KMS-11 (cell line): ENCODE measurements at regions not wholly inside any gene's neighbourhood (a gene's known extent, or its start where the extent isn't known, plus 50 kb on each side); places are given as distances from the start of the nearest gene placed in this dataset.

Experiments
- H2AFZ ChIP-seq: fragments of 200-600 bp; sonication (generic); 2 replicates; pipeline ENCODE4 v1.6.1; 2016; ENCODE audit warnings: antibody characterized with exemption, mixed run types, low read depth
- H3K27ac ChIP-seq: fragments of 200-600 bp; sonication (generic); 2 replicates; pipeline ENCODE4 v1.6.1; 2016; ENCODE audit warnings: mild to moderate bottlenecking, mixed run types
- H3K27me3 ChIP-seq: fragments of 200-600 bp; sonication (generic); 2 replicates; pipeline ENCODE4 v1.6.1; 2017; ENCODE audit warnings: mild to moderate bottlenecking, low read depth, mixed run types, moderate library complexity; ENCODE audit not compliant: insufficient read depth
- H3K36me3 ChIP-seq: fragments of 200-600 bp; sonication (generic); 2 replicates; pipeline ENCODE4 v1.6.1; 2017; ENCODE audit warnings: mild to moderate bottlenecking, mixed run types; ENCODE audit not compliant: insufficient read depth
- H3K4me1 ChIP-seq: fragments of 200-600 bp; sonication (generic); 2 replicates; pipeline ENCODE4 v1.6.1; 2016; ENCODE audit warnings: mild to moderate bottlenecking, low read depth, mixed run types; ENCODE audit not compliant: poor library complexity, severe bottlenecking
- H3K4me2 ChIP-seq: fragments of 200-600 bp; sonication (generic); 2 replicates; pipeline ENCODE4 v1.7.0; 2016; ENCODE audit warnings: mild to moderate bottlenecking, mixed run types
- H3K4me3 ChIP-seq: fragments of 200-600 bp; sonication (generic); IDR thresholded peaks from 2 replicates; pipeline ENCODE4 v1.6.1; 2017; ENCODE audit warnings: low read depth, low read length, mixed read lengths; ENCODE audit not compliant: insufficient read depth
- H3K79me2 ChIP-seq: fragments of 200-600 bp; sonication (generic); 2 replicates; pipeline ENCODE4 v1.6.1; 2016; ENCODE audit warnings: low read depth, mixed run types; ENCODE audit not compliant: insufficient read depth
- H3K9ac ChIP-seq: fragments of 200-600 bp; sonication (generic); 2 replicates; pipeline ENCODE4 v1.6.1; 2016; ENCODE audit warnings: mild to moderate bottlenecking, mixed run types
- H4K20me1 ChIP-seq: fragments of 200-600 bp; sonication (generic); 2 replicates; pipeline ENCODE4 v1.6.1; 2016; ENCODE audit warnings: mild to moderate bottlenecking, mixed run types; ENCODE audit not compliant: insufficient read depth
- TF ChIP-seq, protein P1 (sequence below): fragments of 200-600 bp; sonication (generic); conservative IDR thresholded peaks from 2 replicates; pipeline ENCODE4 v1.6.1; 2017; ENCODE audit warnings: low read depth, mild to moderate bottlenecking, antibody characterized with exemption, low read length, moderate library complexity, mixed read lengths

DNA sequence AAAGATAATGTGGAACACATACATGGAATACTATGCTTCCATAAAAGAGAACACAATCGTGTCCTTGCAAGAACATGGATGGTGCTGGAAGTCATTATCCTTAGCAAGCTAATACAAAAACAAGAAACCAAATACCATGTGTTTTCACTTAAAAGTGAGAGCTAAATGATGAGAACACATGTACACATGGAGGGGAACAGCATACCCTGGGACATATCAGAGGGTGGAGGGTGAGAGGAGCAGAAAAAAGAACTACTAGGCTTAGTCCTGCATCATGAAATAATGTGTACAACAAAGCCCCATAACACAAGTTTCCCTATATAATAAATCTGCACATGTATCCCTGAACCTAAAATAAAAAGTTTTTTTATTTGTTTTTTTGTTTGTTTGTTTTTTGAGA, 855.5 kb upstream of the NUDT12 start:
- TF ChIP-seq, protein P1, sequence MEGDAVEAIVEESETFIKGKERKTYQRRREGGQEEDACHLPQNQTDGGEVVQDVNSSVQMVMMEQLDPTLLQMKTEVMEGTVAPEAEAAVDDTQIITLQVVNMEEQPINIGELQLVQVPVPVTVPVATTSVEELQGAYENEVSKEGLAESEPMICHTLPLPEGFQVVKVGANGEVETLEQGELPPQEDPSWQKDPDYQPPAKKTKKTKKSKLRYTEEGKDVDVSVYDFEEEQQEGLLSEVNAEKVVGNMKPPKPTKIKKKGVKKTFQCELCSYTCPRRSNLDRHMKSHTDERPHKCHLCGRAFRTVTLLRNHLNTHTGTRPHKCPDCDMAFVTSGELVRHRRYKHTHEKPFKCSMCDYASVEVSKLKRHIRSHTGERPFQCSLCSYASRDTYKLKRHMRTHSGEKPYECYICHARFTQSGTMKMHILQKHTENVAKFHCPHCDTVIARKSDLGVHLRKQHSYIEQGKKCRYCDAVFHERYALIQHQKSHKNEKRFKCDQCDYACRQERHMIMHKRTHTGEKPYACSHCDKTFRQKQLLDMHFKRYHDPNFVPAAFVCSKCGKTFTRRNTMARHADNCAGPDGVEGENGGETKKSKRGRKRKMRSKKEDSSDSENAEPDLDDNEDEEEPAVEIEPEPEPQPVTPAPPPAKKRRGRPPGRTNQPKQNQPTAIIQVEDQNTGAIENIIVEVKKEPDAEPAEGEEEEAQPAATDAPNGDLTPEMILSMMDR: no peak
- no peak overlapping the region for H3K4me2 ChIP-seq

GRCh38 chr5:104412649-104413240, 850.2 kb upstream of the NUDT12 start:
- Histone ChIP-seq H3K4me3 (no peak overlapping the region), H3K9ac (no peak overlapping the region), H3K36me3 (no peaks in the 10 kb centered on the region), H3K27ac (no peak overlapping the region), H3K79me2 (no peaks in the 10 kb centered on the region), H3K27me3 (no peaks in the 10 kb centered on the region), H2AFZ (no peak overlapping the region), H3K4me2 (no peak overlapping the region), H3K4me1 (no peaks in the 10 kb centered on the region), H4K20me1 (no peaks in the 10 kb centered on the region)
- TF ChIP-seq, protein P1: peak; percentile 69

More for the DNA sequence above, 855.5 kb upstream of the NUDT12 start:
- Histone ChIP-seq H3K9ac (no peak overlapping the region), H2AFZ (no peak overlapping the region), H3K4me3 (no peak overlapping the region), H3K36me3 (no peaks in the 10 kb centered on the region), H4K20me1 (no peaks in the 10 kb centered on the region), H3K4me1 (no peaks in the 10 kb centered on the region), H3K27ac (no peak overlapping the region), H3K27me3 (no peaks in the 10 kb centered on the region), H3K79me2 (no peaks in the 10 kb centered on the region)

- Histone ChIP-seq H3K36me3 (no peaks in the 10 kb centered on the region), H3K4me1 (no peaks in the 10 kb centered on the region), H3K4me3 (no peak overlapping the region), H3K4me2 (no peak overlapping the region), H3K27ac (no peak overlapping the region), H3K27me3 (no peaks in the 10 kb centered on the region), H4K20me1 (no peaks in the 10 kb centered on the region), H3K9ac (no peak overlapping the region), H2AFZ (no peak overlapping the region), H3K79me2 (no peaks in the 10 kb centered on the region)
- TF ChIP-seq, protein P1: no peak
Observed at GRCh38 chr5:104400941-104401340, 838.4 kb upstream of the NUDT12 start.

- no peaks in the 10 kb centered on the region for H3K4me1 ChIP-seq
- H3K79me2 ChIP-seq: no peaks in the 10 kb centered on the region
- no peaks in the 10 kb centered on the region for H3K36me3 ChIP-seq
- H3K4me3 ChIP-seq: no peak overlapping the region
- H4K20me1 ChIP-seq: no peaks in the 10 kb centered on the region
- H3K4me2 ChIP-seq: no peak overlapping the region
- TF ChIP-seq, protein P1: no peak
- H3K27ac ChIP-seq: no peak overlapping the region
- H2AFZ ChIP-seq: no peak overlapping the region
- no peak overlapping the region for H3K9ac ChIP-seq
- no peaks in the 10 kb centered on the region for H3K27me3 ChIP-seq
Observed at GRCh38 chr5:104385906-104386305, 823.3 kb upstream of the NUDT12 start.
